SK-N-MC (cell line): ENCODE measurements at regions not wholly inside any gene's neighbourhood (a gene's known extent, or its start where the extent isn't known, plus 50 kb on each side); places are given as distances from the start of the nearest gene placed in this dataset.

Experiments used
- EZH2 ChIP-seq: fragments of 200-600 bp; sonication (generic); IDR thresholded peaks from one replicate; pipeline ENCODE4 v1.6.1; 2017; ENCODE audit warnings: antibody characterized with exemption
- FOXP2 ChIP-seq: optimal IDR thresholded peaks from 2 replicates; pipeline ENCODE3; 2011; ENCODE audit warnings: mild to moderate bottlenecking, moderate library complexity; ENCODE audit not compliant: insufficient read depth; ENCODE audit errors: extremely low read length, control extremely low read depth
- POLR2AphosphoS5 ChIP-seq: IDR thresholded peaks from 2 replicates; pipeline ENCODE4 v1.6.1; 2012; ENCODE audit warnings: mild to moderate bottlenecking, low read depth, low read length, borderline replicate concordance

DNA sequence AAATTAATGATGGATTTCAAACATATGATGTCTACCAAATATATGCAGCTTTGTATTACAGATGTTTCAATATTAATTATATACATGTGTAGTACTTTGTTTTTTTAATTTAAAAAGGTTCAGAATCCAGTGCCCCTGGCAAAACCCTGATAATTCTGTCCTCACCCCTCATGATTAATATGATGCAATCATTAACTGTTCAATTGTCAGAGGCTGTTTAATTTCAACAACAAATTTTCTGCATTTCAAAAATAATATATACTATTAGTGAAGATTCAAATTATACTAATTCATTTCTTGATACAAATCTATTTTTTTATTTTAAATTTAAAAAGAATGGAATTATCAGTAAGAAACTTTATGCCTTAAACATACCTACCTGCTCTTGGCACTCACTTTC, 162.6 kb downstream of the HHIPL2 start:
- TF ChIP-seq EZH2 (no peak), POLR2AphosphoS5 (no peak), FOXP2 (no peak)
